A673 (cell line): ENCODE measurements at regions not wholly inside any gene's neighbourhood (a gene's known extent, or its start where the extent isn't known, plus 50 kb on each side); places are given as distances from the start of the nearest gene placed in this dataset.

ENCODE experiments used
- BruUV-seq: library from RNA; stranded (reverse); fragments of 400-500 nt; replicated peaks from 2 replicates; lab custom pipeline; 2021; lab: Mats Ljungman, UMichigan
- CTCF ChIA-PET: fragments of 300-600 bp; sonication (Branson Sonifier 250); formaldehyde crosslinking; loops from one replicate; lab custom pipeline; 2022; ENCODE audit warnings: antibody characterized with exemption; lab: Charles Lee
- POLR2A ChIA-PET: fragments of 300-600 bp; sonication (Branson Sonifier 250); formaldehyde crosslinking; loops from one replicate; lab custom pipeline; 2022; ENCODE audit warnings: antibody characterized with exemption; ENCODE audit not compliant: low non-redundant PET; lab: Charles Lee
- DNase-seq: peaks from one replicate; pipeline ENCODE4 v3.0.0-alpha.2; 2015; ENCODE audit warnings: low spot score
- H3K27ac ChIP-seq: fragments of 200-600 bp; sonication (generic); 2 replicates; pipeline ENCODE4 v1.5.1; 2016; ENCODE audit warnings: mixed run types, low read depth, mild to moderate bottlenecking, mixed read lengths, antibody characterized with exemption, low read length; ENCODE audit not compliant: poor library complexity, severe bottlenecking
- H3K27me3 ChIP-seq: fragments of 200-600 bp; sonication (generic); replicated peaks from 2 replicates; pipeline ENCODE4 v1.6.1; 2017; ENCODE audit warnings: mixed run types, low read depth, mild to moderate bottlenecking, mixed read lengths, antibody characterized with exemption, low read length; ENCODE audit not compliant: insufficient read depth, poor library complexity
- H3K36me3 ChIP-seq: fragments of 200-600 bp; sonication (generic); 2 replicates; pipeline ENCODE4 v1.6.1; 2016; ENCODE audit warnings: mixed run types, mild to moderate bottlenecking, mixed read lengths, antibody characterized with exemption, low read length; ENCODE audit not compliant: insufficient read depth, poor library complexity, severe bottlenecking
- H3K4me1 ChIP-seq: fragments of 200-600 bp; sonication (generic); 2 replicates; pipeline ENCODE4 v1.6.1; 2017; ENCODE audit warnings: mixed run types, mild to moderate bottlenecking, mixed read lengths, antibody characterized with exemption, low read length; ENCODE audit not compliant: insufficient read depth, poor library complexity, severe bottlenecking
- H3K4me3 ChIP-seq: fragments of 200-600 bp; sonication (generic); 2 replicates; pipeline ENCODE4 v1.5.1; 2016; ENCODE audit warnings: low read depth, mixed run types, mild to moderate bottlenecking, mixed read lengths, low read length; ENCODE audit not compliant: poor library complexity, severe bottlenecking
- H3K9me3 ChIP-seq: fragments of 200-600 bp; sonication (generic); 2 replicates; pipeline ENCODE4 v1.6.1; 2016; ENCODE audit warnings: mixed run types, low read depth, mild to moderate bottlenecking, mixed read lengths, antibody characterized with exemption, low read length; ENCODE audit not compliant: poor library complexity, severe bottlenecking
- CTCF ChIP-seq: fragments of 300-800, 200-600 bp; sonication (generic); conservative IDR thresholded peaks from 2 replicates; pipeline ENCODE4 v1.5.1; 2017; ENCODE audit warnings: low read depth, mild to moderate bottlenecking, antibody characterized with exemption, low read length, moderate library complexity, mixed read lengths
- EZH2 ChIP-seq: fragments of 200-600 bp; sonication (generic); IDR thresholded peaks from 2 replicates; pipeline ENCODE4 v1.6.1; 2017; ENCODE audit warnings: borderline replicate concordance, low read depth, mild to moderate bottlenecking, mixed read lengths, antibody characterized with exemption, low read length; ENCODE audit not compliant: poor library complexity, severe bottlenecking
- intact Hi-C: fragments of 100-400 bp; cut with micrococcal nuclease; formaldehyde crosslinking; loops from one replicate; pipeline ENCODE4 v1.10.0; 2022; ENCODE audit not compliant: unreplicated experiment

DNA sequence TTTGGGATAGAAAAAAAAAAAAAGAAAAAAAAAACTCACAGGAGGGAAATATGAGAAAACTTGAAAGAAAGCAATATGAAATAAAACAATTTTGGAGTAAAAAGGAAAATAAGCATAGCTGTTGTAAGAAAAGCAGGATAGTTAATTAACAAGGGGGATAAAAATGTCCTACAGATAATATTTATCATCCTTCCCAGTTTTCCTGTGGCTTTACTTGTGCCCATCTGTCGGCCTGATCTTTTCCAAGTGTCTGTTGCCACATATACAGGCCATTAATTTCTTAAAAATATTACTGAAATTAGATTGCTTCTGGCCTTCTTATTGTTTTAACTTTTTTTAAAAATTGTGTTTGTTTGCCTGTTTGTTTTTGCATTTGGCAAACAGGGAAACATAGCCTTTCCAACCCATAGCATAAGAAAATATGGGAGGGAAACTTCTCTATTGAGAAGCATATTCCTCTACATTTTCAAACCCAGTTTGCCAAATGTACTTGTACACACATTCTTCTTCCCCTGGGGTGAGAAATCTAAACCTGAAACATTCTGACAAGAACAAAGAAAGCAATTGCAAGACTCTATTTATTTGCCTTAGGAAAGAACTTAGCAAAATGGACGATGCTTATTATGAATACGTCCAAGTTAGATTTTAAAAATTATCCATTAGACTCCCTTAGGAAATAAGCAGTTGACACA, 272.3 kb downstream of the CDH20 start:
- POLR2A ChIA-PET: no interaction called here
- H3K9me3 ChIP-seq: peaks cover 6% of the 10 kb centered on the region
- CTCF ChIA-PET: interaction anchor here (1.0 to 1.9 kb wide), 2 partner anchors 24 to 289 kb away, joined by 4 to 6 read pairs; no protein-coding TSS in a partner anchor
- no peaks in the 10 kb centered on the region for H3K27me3 ChIP-seq
- no TSS peak for BruUV-seq
- no peak for DNase-seq
- TF ChIP-seq CTCF (no peak), EZH2 (no peak)
- intact Hi-C loops: no loop called here
- peak overlapping the region; percentile 93 for H3K27ac ChIP-seq
- H3K36me3 ChIP-seq: no peaks in the 10 kb centered on the region
- peak overlapping the region; percentile 34 for H3K4me3 ChIP-seq
- peaks cover 43% of the 10 kb centered on the region for H3K4me1 ChIP-seq
